Caco-2 (cell line): ENCODE measurements at regions not wholly inside any gene's neighbourhood (a gene's known extent, or its start where the extent isn't known, plus 50 kb on each side); places are given as distances from the start of the nearest gene placed in this dataset.

Source experiments
- BruUV-seq: library from RNA; stranded (reverse); fragments of 400-500 nt; replicated peaks from 2 replicates; lab custom pipeline; 2021; lab: Mats Ljungman, UMichigan
- CTCF ChIA-PET: fragments of 300-600 bp; sonication (Branson Sonifier 250); formaldehyde crosslinking; loops from one replicate; lab custom pipeline; 2022; ENCODE audit warnings: antibody characterized with exemption; lab: Charles Lee
- POLR2A ChIA-PET: fragments of 300-600 bp; sonication (Branson Sonifier 250); formaldehyde crosslinking; loops from one replicate; lab custom pipeline; 2022; ENCODE audit warnings: antibody characterized with exemption; lab: Charles Lee
- DNase-seq, 2 experiments: peaks; one replicate each; pipeline versions ENCODE4 v3.0.0 to v3.0.0-alpha.2; 2020 to 2022
- H3K27me3 ChIP-seq: replicated peaks from 2 replicates; pipeline ENCODE4 v1.6.0; 2011; ENCODE audit warnings: low read length; ENCODE audit not compliant: control insufficient read depth, insufficient read depth
- H3K36me3 ChIP-seq: 2 replicates; pipeline ENCODE4 v1.5.1; 2011; ENCODE audit warnings: low read length; ENCODE audit not compliant: control insufficient read depth, insufficient read depth
- H3K4me1 ChIP-seq: fragments of 250-450 bp; sonication (Bioruptor Pico); 2 replicates; pipeline ENCODE4 v1.5.1; 2020; ENCODE audit warnings: mild to moderate bottlenecking
- H3K4me3 ChIP-seq: 2 replicates; pipeline ENCODE4 v1.5.1; 2011; ENCODE audit warnings: low read depth, mild to moderate bottlenecking, control low read depth, low read length
- H3K9me3 ChIP-seq: fragments of 250-450 bp; sonication (Bioruptor Pico); 2 replicates; pipeline ENCODE4 v1.5.1; 2020; ENCODE audit warnings: mild to moderate bottlenecking, moderate library complexity
- H3K27ac Mint-ChIP-seq: one replicate; pipeline ENCODE4 v1.8.0; 2022; ENCODE audit warnings: mixed read lengths; ENCODE audit not compliant: unreplicated experiment
- H3K27me3 Mint-ChIP-seq: one replicate; pipeline ENCODE4 v1.8.0; 2022; ENCODE audit warnings: mixed read lengths; ENCODE audit not compliant: insufficient read depth, unreplicated experiment
- H3K36me3 Mint-ChIP-seq: one replicate; pipeline ENCODE4 v1.8.0; 2022; ENCODE audit warnings: mild to moderate bottlenecking, mixed read lengths; ENCODE audit not compliant: insufficient read depth, unreplicated experiment
- H3K4me1 Mint-ChIP-seq: one replicate; pipeline ENCODE4 v1.8.0; 2022; ENCODE audit warnings: low read depth, mixed read lengths; ENCODE audit not compliant: unreplicated experiment
- H3K4me3 Mint-ChIP-seq: one replicate; pipeline ENCODE4 v1.8.0; 2022; ENCODE audit warnings: mild to moderate bottlenecking, moderate library complexity, mixed read lengths; ENCODE audit not compliant: unreplicated experiment
- H3K9me3 Mint-ChIP-seq: one replicate; pipeline ENCODE4 v1.8.0; 2022; ENCODE audit warnings: mixed read lengths; ENCODE audit not compliant: unreplicated experiment
- CTCF ChIP-seq, 2 experiments: fragments of 200-600 bp in 1 of 2; IDR thresholded peaks; 1 replicate in 1 of 2; 2 replicates in 1 of 2; pipeline versions ENCODE4 v1.5.1 to v1.8.0; 2011 to 2022; ENCODE audit warnings: antibody characterized with exemption in 1 of 2, control low read depth in 1 of 2, inconsistent platforms in 1 of 2, low read depth in 1 of 2, low read length in 1 of 2, mild to moderate bottlenecking in 1 of 2, moderate library complexity in 1 of 2; ENCODE audit not compliant: insufficient read depth in 1 of 2, severe bottlenecking in 1 of 2, unreplicated experiment in 1 of 2
- intact Hi-C: fragments of 100-400 bp; cut with micrococcal nuclease; formaldehyde crosslinking; loops from one replicate; pipeline ENCODE4 v1.10.0; 2022; ENCODE audit not compliant: unreplicated experiment

- POLR2A ChIA-PET, result no interaction called here
Measured at GRCh38 chr13:63367522-63368198, 1952.0 kb upstream of the PCDH20 start.

DNA sequence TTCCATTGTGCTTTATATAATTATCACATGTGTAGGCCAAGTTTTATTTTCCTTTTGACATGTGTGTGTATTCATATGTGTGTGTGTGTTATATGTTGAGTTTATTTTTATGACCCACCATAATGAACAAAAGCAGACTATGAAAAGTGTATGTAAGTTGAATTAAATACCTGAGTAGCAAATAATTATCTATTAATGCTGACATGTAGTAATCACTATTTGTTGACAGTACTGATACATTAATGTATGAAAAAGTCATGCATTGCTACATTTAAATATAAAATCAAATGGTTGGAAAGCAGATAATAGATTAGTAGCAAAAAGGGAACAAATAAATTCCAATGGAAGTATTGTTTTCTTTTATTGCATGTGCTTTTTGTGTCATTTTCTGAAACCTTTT is 1948.5 kb upstream of the PCDH20 start:
- Histone ChIP-seq H3K36me3 (no peaks in the 10 kb centered on the region), H3K4me3 (no peak overlapping the region), H3K4me1 (no peaks in the 10 kb centered on the region), H3K9me3 (no peaks in the 10 kb centered on the region), H3K27me3 (no peaks in the 10 kb centered on the region)
- intact Hi-C loops, result no loop called here
- Mint-ChIP-seq H3K4me1 (no peaks in the 10 kb centered on the region), H3K4me3 (no peak overlapping the region), H3K9me3 (no peaks in the 10 kb centered on the region), H3K36me3 (no peaks in the 10 kb centered on the region), H3K27me3 (no peaks in the 10 kb centered on the region), H3K27ac (no peak overlapping the region)
- ChIA-PET CTCF (no interaction called here), POLR2A (no interaction called here)
- TF ChIP-seq CTCF (IDR thresholded peaks at IDR 0.05; ENCODE audit: insufficient read depth in 1 of 2, low read depth in 1 of 2, low read length in 1 of 2, severe bottlenecking in 1 of 2, unreplicated experiment in 1 of 2), result no peak
- no peak for DNase-seq
- no TSS peak for BruUV-seq

More at GRCh38 chr13:63367522-63368198, 1952.0 kb upstream of the PCDH20 start:
- no peak for TF ChIP-seq CTCF (IDR thresholded peaks at IDR 0.05; ENCODE audit: insufficient read depth in 1 of 2, low read depth in 1 of 2, low read length in 1 of 2, severe bottlenecking in 1 of 2, unreplicated experiment in 1 of 2)
- Histone ChIP-seq H3K4me1 (no peaks in the 10 kb centered on the region), H3K4me3 (no peak overlapping the region), H3K27me3 (no peaks in the 10 kb centered on the region), H3K9me3 (no peaks in the 10 kb centered on the region), H3K36me3 (no peaks in the 10 kb centered on the region)
- Mint-ChIP-seq H3K9me3 (no peaks in the 10 kb centered on the region), H3K36me3 (no peaks in the 10 kb centered on the region), H3K27me3 (no peaks in the 10 kb centered on the region), H3K4me3 (no peak overlapping the region), H3K27ac (no peak overlapping the region), H3K4me1 (no peaks in the 10 kb centered on the region)
- intact Hi-C loops, result no loop called here
- BruUV-seq, result no TSS peak
- CTCF ChIA-PET, result no interaction called here
- DNase-seq, result no peak

DNA sequence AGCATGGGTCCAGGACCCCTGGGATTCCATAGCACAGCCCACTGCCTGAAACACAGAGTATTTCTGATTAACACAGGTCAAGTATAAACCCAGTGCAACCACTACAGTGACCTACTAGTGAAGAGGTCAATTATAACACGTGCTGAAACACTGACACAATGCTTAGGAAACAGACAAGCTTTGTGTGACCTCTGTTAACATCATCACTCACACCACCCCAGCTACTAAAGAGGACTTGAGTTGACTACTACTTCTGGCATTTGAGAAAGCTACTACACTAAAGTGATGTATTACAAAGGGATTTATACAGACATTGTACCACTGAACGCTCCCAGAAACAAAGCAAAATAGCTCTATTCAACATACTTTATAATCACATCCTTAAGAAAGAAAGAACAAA is 1935.9 kb upstream of the PCDH20 start:
- Histone ChIP-seq H3K36me3 (no peaks in the 10 kb centered on the region), H3K4me1 (no peaks in the 10 kb centered on the region), H3K27me3 (no peaks in the 10 kb centered on the region), H3K9me3 (no peaks in the 10 kb centered on the region; the same call in 1 of the 2 replicates), H3K4me3 (no peak overlapping the region)
- no peak overlapping the region for H3K27ac Mint-ChIP-seq
- ChIA-PET CTCF (no interaction called here), POLR2A (no interaction called here)
- intact Hi-C loops, result no loop called here
- H3K36me3 Mint-ChIP-seq, result no peaks in the 10 kb centered on the region
- no peak overlapping the region for H3K4me3 Mint-ChIP-seq
- DNase-seq, result no peak
- no peaks in the 10 kb centered on the region for H3K4me1 Mint-ChIP-seq
- TF ChIP-seq CTCF (IDR thresholded peaks at IDR 0.05; ENCODE audit: insufficient read depth in 1 of 2, low read depth in 1 of 2, low read length in 1 of 2, severe bottlenecking in 1 of 2, unreplicated experiment in 1 of 2), result no peak
- no TSS peak for BruUV-seq
- H3K27me3 Mint-ChIP-seq, result no peaks in the 10 kb centered on the region
- H3K9me3 Mint-ChIP-seq, result no peaks in the 10 kb centered on the region
